NCI-H446 treated with DMSO at 0.1 percent for 48 hours (cell line): ENCODE measurements at regions not wholly inside any gene's neighbourhood (a gene's known extent, or its start where the extent isn't known, plus 50 kb on each side); places are given as distances from the start of the nearest gene placed in this dataset.

Source experiments
- DNase-seq: peaks from one replicate; lab custom pipeline; 2025; lab: John Stamatoyannopoulos, UW

GRCh38 chr14:56501909-56502530 is 77.6 kb upstream of the TMEM260 start:
- no peak for DNase-seq

GRCh38 chr14:56505361-56505760 is 74.2 kb upstream of the TMEM260 start:
- no peak for DNase-seq

- no peak for DNase-seq
Observed at GRCh38 chr14:56512521-56512920, 67.1 kb upstream of the TMEM260 start.

GRCh38 chr14:56514663-56515371 is 64.8 kb upstream of the TMEM260 start:
- no peak for DNase-seq

DNA sequence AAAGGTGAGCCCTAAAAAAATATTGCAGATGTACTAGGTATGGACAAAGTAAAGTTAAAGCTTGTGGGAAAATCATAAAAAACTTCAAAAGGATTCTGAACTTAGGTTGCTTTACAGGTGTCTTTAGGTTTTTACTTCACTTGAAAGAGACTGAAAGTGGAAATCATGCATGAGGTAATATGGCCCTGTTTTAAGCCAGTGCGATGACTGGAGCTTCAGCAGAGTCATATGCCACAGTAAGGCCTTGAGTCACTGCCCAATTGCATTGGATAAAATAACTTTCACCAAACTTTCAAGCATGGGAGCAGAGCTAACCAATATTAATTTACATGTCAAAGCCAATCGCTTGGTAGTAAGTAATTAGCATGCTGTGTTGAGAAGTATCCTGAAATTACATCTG is 63.9 kb upstream of the TMEM260 start:
- no peak for DNase-seq

- DNase-seq = no peak
Observed at GRCh38 chr14:56522403-56522802, 57.2 kb upstream of the TMEM260 start.

GRCh38 chr14:56524971-56525677 is 54.5 kb upstream of the TMEM260 start:
- no peak for DNase-seq

- no peak for DNase-seq
Observed at GRCh38 chr14:56528927-56529326, 50.7 kb upstream of the TMEM260 start.
